Medulla oblongata (tissue), 1 donor: ENCODE measurements at regions not wholly inside any gene's neighbourhood (a gene's known extent, or its start where the extent isn't known, plus 50 kb on each side); places are given as distances from the start of the nearest gene placed in this dataset.
A peak's percentile ranks its signal among the peaks of the same experiment; 100 is the strongest.
"Not testable (repeated sequence)": the region's sequence is repeated elsewhere in the genome, so short reads cannot be mapped to it uniquely, and the experiment has no call there.

Experiments
- DNase-seq: peaks from one replicate; pipeline ENCODE4 v3.0.0-alpha.2; 2015; ENCODE audit errors: extremely low spot score

- no peak for DNase-seq
Observed at GRCh38 chr3:109656225-109656624, 318.9 kb upstream of the DPPA4 start.

GRCh38 chr3:109678600-109678999 lies 341.3 kb upstream of the DPPA4 start:
- DNase-seq, result no peak

DNA sequence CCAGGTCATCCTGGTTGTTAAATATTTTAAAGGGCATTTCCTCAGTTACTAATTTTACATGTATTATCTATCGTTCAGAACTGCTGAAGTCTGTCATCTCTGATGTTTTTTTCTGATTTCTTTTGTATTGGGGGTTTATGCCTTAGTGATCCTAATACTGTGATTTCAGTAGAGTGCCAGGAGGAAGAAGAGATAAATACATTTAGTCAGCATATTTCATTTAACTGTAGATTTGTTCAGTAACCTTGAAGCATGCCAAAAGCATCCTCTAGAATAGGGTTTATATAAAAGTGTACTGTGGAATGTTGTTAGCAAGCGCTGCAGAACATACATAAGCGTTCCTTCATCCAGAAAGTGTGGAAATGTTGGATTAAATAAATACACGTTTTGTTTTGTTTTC lies 342.3 kb upstream of the DPPA4 start:
- no peak for DNase-seq

- no peak for DNase-seq
Observed at GRCh38 chr3:109683746-109684145, 346.4 kb upstream of the DPPA4 start.

DNA sequence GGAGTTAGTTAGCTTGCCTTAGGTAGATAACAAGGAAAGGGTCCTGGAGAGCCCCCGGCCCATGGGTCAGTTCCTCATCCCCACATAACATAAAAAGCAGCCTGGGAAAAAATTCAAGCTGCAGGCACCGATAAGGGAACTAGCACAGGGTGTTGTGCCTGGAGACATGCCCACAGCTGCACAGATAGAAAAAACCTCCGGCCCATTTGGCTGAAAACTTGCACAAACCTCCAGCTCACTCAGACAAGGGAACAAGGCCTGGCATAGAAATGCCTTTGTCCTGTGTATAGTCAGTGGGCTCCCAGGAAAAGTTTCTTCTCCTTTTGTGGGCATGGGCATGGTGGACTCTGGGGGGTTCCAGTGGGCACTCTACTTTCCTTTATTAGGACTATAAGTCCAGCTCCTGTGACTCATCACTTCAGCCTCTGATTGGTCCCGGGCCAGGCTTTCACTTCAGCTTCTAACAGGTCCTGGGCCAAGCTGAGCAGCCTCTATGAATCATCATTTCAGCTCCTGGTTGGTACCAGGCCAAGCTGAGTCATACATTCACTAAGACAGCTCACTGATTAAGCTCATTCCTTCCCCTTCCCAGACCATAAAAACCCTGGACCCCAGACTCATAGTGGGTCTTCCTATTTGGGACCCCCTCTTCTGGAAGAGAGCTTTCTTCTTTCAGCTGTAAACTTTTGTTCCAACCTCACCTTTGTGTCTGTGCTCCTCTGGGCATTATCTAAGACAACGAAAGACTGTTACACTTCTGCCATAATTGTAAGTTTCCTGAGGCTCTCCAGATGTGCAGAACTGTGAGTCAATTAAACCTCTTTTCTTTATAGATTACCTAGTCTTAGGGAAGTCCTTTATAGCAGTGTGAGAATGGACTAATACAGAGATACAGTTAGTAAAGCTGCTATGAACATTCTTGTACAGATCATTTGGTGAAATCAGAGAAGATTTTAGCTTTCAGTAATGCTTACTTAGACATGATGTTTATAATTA lies 348.0 kb upstream of the DPPA4 start:
- no peak for DNase-seq

DNA sequence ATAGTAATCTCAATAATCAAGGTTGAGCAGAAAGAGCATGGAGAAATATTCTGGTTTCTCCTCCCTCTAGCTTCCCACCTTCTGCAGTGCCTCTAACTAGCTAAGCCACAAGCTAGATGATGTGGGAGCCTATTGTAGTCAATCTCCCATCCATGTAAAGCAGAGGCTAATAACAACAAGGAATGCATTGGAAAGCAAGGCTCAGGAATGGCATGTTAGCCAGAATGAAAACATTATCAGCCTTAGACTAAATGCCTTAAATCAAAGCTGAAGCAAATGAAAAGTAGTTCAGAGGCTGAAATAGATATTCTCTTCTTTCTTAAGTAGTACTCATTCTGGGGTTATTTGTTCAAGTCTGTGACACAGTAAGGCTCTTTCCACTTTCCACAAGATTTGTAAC lies 350.3 kb upstream of the DPPA4 start:
- no peak for DNase-seq

DNA sequence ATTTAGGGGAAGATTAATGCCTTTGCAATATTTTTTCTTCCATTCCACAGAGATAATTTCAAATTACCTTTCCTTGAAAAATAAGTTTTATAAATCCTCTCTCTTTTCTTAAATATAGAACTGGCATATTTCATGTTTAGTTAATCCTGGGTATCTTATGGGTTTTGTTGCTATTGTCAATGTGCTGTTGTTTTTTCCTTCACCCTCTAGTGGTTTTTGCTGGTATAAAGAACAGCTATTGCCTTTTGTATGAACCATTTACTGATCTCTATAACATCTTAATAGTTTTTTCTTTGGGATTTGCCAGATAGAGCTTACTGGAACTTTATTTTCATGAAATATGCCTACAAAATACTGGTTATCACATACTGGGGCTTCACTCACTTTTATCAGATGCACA lies 359.6 kb upstream of the DPPA4 start:
- DNase-seq, result no peak

DNA sequence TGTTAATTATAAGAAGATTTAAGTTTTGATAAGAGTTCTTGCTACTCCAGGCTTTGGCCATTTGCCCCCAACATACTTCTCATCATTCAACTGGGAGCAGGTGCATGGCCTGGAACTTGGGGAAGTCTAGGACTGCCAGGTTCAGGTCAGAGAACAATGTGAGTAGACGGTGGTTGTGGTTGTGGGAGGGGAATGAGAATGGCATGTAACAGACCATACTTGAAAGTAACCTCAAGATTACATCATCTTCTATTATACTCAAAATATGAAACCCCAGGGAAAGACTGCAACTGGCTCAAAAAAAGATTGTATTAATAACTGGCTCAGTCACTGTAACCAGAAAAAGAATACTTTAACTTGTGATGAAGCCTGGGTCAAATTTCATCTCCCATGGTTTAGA lies 364.9 kb upstream of the DPPA4 start:
- DNase-seq, result no peak

DNA sequence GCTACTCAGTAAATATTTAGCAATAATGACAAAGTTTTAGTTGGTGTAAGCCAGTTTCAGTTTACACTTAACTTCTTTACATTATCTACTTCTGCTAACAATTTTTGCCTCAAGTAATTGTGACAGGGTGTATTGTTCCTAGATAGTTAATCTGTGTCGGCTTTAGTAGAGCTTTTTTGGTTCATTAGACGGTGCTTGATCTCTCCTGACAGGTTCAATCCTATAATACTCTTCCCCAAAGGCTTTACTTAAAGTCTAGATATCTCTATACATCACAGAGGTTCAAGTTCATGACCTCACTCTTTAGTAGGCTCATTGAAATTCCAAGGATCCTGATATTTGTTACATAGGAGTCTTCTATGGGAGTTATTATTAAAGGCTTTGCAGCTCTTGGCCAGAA lies 365.6 kb upstream of the DPPA4 start:
- no peak for DNase-seq

DNA sequence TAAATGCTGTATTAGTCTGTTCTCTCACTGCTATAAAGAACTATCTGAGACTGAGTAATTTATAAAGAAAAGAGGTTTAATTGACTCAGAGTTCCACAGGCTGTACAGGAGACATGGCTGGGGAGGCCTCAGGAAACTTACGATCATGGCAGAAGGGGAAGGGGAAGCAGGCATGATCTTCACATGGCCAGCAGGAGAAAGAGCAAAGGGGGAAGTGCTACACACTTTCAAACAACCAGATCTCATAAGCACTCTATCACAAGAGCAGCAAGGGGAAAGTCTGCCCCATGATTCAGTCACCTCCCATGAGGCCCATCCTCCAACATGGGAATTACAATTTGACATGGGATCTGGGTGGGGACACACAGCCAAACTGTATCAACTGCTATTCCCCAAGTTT lies 367.8 kb upstream of the DPPA4 start:
- not testable (repeated sequence) for DNase-seq

DNA sequence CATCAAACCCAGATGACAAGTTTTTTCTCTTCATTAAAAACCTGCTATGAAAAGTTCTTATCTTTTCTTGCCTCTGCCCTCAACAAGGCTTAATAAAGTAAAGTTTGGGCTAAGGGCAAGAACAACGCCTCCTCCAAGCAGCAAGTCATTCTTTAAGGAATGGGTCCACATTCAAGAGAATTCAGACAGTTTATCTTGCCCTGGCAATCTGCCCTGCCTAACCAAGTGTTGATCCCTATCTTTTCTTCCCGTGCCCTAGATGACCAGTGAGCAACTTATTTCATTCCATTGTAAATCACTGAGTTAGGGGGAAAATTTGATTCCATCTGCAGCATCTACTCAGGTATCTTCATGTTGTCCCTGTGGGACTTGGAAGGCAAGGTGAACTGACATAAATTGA lies 370.3 kb upstream of the DPPA4 start:
- no peak for DNase-seq

- no peak for DNase-seq
Observed at GRCh38 chr3:109713288-109713687, 375.9 kb upstream of the DPPA4 start.

- DNase-seq, result no peak
Observed at GRCh38 chr3:109715707-109716106, 378.4 kb upstream of the DPPA4 start.

DNA sequence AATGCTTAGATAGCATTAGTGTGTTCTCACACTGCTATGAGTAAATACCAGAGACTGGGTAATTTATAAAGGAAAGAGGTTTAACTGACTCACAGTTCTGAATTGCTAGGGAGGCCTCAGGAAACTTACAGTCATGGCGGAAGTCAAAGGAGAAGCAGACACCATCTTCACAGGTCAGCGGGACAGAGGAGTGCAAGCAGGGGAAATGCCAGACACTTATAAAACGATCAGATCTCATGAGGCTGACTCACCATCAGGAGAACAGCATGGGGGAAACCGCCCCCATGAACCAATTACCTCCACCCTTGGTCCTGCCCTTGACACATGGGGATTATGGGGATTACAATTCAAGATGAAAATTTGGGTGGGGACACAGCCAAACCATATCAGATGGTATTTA lies 381.5 kb upstream of the DPPA4 start:
- no peak for DNase-seq

DNA sequence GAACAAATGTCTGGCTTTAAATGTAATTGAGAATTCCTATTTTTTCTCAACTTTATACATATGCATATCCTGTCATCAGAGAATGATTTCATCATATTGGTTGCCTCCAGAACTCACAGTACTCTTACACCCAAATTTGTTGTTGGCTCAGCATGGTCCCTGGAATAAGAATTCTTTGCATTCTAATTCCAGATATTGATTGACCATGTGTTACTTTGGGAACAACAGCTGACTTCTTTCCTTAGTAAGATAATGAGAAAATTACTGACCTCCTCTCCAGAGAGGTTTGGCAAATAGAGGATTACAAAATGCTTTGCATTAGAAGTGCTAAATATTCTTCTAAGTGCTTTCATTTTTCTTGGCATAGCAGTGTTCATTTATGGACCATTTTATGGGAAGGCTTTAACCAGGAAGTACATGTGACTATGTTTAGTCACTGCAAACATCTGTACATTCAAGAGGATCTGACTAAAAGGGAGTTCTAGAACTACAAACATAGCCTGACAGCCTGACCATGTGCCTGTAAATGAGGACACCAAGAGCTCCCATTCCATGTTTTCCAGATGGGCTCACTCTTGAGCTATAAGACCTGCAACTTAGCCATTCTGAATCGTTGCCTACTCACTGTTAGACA lies 391.6 kb upstream of the DPPA4 start:
- DNase-seq, result no peak

DNA sequence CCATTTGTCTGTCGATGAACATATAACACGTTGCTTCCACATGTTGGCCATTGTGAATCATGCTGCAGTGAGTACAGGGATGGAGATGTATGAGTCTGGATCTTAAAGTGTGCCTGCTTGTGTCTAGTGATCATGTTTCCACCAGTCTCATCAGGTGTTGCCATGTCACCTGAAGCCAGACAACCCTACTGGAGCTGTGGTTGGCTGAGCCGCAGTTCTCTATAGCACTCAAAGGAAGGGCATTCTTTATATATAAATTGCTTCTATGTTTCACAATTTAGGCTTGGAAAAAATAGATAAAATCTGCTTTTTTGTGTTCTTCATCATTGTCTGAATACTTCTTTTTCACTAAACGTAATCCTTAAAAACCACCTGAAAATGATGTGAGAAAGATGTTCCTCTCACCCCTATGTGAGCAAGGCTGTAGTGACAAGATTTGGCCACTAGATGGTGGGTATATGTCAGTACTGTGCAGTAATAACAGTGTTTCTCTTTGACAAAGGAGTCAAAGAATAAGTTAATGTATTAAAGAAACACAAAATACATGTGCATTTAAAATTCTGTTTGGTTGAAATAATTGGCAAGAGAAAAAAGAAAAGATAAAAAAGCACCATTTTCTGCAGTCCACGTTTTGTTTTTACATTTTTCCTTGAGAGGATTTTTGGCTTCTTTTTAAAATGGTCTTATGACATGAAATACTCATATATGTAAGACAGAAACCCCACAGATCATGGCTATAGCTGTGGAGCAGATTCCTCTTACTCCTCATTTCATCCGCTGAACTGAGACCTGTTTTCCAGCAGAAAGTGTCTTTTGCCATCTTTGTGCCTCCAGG lies 394.5 kb upstream of the DPPA4 start:
- DNase-seq, result peak; percentile 61

DNA sequence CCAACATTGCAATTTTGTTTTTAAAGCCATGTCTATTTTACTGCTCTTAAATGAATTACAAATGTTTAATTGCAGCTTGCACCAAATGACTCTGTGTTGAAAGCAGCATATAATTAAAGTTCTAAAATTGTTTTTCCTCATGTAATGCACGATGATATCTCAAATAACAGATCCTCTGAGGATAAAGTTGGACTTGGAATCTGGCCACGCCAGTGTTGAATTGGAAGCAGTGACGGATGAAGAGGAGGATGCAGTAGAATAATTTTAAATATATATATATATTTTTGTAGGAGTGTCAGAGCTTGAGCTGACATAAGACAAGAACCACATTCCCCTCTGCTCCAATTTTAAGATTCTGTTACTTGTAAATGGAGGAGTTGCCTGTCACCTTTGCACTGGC lies 406.6 kb upstream of the DPPA4 start:
- no peak for DNase-seq

GRCh38 chr3:109772520-109772919 lies 435.2 kb upstream of the DPPA4 start:
- no peak for DNase-seq

- no peak for DNase-seq
Observed at GRCh38 chr3:109774108-109774507, 436.8 kb upstream of the DPPA4 start.

DNA sequence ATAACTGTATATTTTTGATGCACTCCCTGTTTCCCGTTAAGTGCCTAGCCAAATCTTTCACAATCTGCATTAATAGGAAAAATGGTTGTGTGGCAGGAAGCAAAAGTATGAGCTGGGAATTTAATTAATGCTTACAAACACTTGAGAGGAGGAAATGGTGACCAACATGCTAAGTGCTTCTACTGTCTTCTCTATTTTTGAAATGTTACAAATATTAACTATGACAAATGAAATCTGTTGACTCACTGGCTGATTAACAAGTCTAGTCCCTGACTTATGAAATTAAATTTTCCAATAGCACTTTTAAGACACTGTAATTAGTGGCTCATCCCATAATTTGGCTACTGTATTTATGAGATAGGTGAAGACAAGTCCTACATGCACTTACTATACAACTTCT lies 446.9 kb upstream of the DPPA4 start:
- no peak for DNase-seq

DNA sequence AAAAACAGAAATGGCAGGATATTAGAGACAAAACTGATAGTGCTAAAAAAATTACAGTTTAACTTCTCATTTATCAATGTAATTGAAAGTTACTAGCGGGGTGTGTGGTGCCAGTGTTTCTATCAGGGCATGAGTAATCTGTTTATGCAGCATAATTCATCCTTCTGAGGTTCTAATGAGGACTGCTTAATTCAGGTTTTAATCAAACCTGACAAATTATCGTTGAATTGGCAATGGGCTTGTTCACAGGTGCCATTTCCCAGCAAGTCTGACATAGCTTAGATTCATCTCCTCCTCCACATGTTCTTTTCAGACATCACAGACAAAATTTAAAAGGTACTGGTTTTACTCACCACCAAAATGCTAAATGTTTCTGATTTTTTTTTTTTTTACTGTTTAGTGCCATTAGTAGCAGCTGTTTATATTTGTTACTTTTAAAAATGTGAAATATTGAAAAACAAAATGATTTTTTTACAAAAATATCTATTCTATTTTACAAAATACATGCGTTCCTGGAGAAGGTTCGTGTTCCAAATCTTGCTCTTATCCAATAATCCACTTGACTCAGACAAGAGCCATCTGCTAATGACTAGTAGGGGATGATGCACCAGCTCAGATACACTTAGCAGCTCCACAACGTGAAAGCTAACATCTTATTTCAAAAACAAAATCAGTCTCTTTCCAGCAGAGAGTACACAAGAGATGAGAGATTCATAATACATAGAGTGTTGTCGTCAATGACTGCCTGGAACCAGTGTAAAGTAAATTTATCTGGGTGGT lies 447.7 kb upstream of the DPPA4 start:
- DNase-seq, result no peak

DNA sequence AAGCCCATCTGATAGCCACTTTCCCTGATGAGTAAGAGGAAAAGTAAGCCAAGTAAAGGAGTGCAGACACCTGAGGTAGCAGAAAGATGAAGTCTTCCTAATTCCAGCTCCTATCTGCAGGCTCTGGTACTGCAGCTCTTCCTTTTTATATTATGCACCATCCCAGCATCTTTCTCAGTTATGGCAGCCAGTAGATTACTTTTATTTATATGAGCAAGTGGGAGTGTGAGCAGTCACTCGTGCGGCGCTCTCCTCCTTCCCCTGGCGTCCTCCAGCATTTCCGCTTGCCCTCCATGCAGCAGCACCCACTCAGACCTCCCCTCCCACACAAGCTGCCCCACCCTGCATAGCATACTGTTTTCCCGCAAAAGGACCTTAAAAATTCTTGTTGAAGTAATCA lies 465.9 kb upstream of the DPPA4 start:
- DNase-seq, result no peak
